SK-MEL-5 (cell line): ENCODE measurements at regions not wholly inside any gene's neighbourhood (a gene's known extent, or its start where the extent isn't known, plus 50 kb on each side); places are given as distances from the start of the nearest gene placed in this dataset.

Experiments used
- DNase-seq: peaks from one replicate; pipeline ENCODE4 v3.0.0-alpha.2; 2016; ENCODE audit warnings: low read depth, low spot score
- in situ Hi-C: cut with HindIII; loops from 2 replicates; pipeline ENCODE4 v1.10.0; 2016; ENCODE audit warnings: low sequenced_read_pairs, high pct_unique_total_duplicates, low pct_unique_long_range_greater_than_20kb

GRCh38 chr13:33487575-33488243 is 202.2 kb upstream of the STARD13 start:
- peak; percentile 84 for DNase-seq
- in situ Hi-C loops, result no loop called here

GRCh38 chr13:33489563-33489962 is 204.0 kb upstream of the STARD13 start:
- no peak for DNase-seq
- in situ Hi-C loops, result no loop called here

DNA sequence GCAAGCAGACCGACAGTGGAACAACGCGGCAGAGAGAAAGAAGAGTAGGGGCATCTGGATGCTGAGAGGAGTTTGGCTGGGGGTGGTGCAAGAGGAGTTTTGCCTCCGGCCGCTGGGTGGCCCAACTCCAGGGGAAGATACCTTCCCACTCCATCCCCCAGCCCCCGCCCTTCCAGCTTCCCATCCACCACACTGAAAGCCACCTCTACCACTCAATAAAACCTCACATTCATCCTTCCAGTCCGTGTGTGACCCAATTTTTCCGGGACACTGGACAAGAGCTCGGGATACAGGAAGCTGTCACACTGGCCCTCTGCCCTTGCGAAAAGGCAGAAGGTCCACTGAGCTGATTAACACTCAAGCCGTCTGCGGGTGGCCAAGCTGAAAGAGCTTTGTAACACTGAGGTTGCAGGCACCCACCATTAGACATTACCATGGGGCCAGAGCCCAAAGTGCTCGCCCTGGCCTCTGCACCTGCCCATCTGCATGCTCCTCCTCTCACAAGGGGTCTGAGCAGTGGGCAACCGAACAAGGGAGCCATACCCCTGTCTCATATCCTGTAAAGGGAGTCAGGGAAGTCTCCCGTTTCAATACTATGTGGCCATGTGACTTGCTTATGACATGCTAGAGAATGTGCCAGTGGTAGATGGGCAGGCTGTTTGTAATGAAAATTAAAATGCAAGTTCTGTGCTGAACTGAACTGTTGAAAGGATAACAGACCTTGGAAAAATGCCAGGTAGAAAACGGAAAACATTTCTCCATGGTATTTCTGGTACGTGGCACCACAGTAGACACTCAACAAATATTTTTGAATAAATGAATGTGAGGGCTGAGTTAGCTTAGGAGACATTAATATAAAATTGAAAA is 205.1 kb upstream of the STARD13 start:
- DNase-seq, result peak; percentile 15
- in situ Hi-C loops, result no loop called here

DNA sequence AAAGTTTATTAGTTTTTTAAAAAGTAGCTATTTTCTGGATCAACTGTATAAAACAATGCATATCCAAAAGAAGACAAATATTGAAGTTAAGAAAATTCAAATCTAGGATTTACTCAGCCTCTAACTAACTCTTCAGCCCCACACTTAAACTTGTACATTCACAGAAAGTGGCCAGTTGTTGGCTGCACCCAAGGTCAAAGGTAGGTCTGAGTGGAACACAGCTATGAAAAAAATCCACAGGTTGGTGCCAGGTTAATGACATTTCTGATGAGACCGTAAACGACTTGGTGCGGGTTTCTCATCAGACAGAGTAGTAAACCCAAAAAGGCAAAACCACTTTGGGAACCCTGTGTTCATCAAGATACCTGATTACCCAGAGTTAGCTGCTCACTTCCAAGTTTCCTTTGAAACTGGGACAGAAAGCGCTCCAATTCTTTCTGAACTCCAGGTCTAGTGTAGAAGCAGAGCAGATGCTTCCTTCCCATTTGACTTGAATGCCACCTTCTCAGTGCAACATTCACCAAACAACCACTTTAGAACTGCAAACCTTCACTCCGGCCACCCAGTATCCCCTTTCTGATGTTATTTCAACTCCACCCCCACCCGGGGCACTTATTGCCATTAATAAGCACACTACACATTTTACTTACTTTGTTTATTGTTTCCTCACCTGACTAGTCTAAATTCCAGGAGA is 208.3 kb upstream of the STARD13 start:
- in situ Hi-C loops, result no loop called here
- DNase-seq, result no peak

DNA sequence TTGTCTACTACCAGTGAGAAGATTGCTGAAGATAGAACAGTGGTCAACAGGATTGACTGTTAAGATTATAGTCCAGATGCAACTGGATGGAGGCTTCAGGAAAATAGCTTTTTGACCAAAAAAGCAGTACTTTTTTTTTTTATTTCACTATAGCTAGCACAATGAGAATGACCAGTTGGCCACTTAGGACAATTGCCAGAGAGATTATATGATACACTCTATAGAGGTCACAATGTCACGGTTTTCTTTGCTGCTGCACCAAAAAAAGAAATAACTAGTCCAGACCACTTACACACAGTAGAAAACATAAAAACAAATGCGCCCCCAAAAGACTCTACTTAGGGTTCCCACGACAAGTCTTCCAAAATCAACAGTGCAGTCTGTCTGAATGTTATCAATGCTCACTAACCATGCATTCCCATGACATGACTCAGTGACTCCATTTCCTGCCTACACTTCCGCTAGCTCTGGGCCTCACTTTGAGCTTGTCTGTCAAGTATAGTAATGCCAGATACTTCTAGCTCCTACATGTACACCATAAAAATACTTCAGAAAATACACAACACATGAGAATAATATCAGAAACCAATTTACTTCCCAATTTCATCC is 209.1 kb upstream of the STARD13 start:
- in situ Hi-C loops, result no loop called here
- DNase-seq, result no peak

- in situ Hi-C loops, result no loop called here
- DNase-seq, result no peak
Measured at GRCh38 chr13:33496336-33496735, 210.8 kb upstream of the STARD13 start.

DNA sequence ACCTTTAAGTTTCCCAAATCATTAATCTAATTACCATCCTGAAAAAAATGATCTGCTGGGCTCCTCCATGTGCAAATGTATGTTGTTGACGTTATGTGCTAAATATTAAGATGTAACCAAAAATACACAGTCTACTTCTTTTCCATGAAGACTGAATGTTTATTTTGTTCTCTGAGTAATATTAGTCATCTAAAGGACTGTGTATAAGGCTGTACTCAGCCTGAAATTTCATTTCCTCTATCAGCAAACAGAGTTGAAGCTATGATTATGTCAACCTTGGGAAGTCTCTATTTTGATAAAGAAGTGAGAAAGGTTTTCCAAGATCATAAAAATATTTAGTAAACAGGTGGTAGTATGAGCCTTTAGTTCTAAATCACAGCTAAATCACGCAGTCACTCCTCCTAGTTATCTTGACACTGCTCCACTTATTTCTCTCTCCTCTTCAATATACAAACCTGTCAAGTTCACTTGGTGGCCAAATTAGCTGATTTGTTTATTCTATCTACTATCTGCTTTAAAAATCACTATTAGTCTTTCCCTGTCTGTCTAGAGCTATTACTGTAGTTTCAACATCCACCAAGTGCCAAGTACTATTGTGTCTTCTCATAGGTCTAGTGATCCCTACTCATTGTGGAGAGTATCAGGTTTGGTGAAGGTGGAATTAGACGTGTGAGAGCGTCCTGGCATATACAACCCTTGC is 211.7 kb upstream of the STARD13 start:
- in situ Hi-C loops, result no loop called here
- DNase-seq, result no peak

- DNase-seq, result peak; percentile 37
- in situ Hi-C loops, result no loop called here
Measured at GRCh38 chr13:33508060-33508459, 222.5 kb upstream of the STARD13 start.

DNA sequence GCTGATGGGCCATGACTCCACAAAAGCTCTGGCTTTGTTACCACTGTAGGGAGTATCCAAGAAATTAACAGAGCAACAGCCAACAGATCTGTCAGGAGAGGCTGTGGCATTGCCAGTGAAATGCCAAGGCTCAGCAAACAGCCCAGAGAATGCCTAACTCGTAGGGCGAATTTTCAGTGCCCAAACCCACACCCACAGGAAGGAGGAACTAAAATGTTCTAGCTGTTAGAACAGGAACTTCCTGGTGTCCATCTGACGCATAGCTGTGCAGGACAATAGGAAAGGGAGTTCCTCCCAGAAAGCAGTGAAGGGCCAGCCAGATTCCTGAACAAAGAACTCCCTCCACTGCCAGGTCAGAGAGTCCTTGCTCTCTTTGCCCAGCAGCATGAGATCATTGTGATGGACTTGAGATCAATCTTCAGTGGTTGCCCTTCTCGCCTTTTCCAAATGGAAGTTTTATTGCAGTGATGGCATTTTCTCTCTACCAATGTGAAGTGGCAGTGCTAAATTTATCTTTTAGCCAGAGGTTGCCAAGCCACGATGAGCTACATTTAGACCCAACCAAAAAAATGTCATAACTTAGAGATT is 224.2 kb upstream of the STARD13 start:
- in situ Hi-C loops, result no loop called here
- no peak for DNase-seq

DNA sequence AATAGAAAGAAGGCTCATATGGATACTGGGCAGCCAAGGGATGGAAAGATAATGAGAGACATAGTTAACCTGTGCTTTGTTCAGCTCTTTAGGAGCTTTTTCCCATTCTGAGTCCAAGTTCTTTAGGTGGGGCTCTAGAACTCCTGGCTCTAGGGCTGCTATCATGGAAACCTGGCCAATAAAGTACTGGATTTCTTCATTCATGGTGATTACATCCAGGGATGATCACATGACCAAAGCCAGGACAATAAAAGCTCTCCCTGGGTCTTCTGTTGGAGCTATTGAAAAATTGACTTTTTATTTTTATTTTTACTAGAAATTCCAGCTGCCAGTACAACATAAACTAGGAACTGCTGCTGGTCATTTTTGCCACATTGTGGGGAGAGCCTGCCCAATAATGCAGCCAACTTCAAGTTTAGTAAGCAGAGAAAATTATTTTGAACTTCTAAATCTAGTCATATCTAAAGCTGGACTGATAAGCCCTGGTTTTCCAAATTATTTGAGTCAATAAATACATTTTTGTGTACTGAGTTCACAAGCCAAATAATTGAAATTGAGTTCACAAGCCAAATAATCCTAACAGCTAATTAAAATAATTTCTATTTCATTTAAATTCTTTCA is 224.9 kb upstream of the STARD13 start:
- DNase-seq, result no peak
- in situ Hi-C loops, result no loop called here

GRCh38 chr13:33512880-33513554 is 227.5 kb upstream of the STARD13 start:
- in situ Hi-C loops, result no loop called here
- no peak for DNase-seq

DNA sequence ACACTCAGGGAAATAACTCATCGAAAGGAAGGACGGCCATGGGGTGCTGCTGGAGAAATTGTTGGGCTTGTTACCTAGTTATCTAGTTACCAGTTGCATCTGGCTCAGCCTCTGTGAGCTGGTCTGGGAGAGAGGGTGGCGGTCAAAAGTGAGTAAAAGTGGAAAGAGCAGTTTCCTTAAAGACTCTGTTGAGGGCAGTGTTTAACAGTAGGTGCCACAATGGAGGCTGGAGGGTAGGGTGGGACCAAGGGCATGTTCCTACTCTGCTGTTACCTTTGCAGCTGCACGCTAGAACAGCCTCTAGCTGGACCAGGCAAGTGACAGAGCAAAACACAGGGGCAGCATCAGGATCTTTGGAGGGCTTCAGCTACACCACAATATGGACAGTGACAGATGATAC is 228.8 kb upstream of the STARD13 start:
- in situ Hi-C loops, result no loop called here
- peak; percentile 16 for DNase-seq

- in situ Hi-C loops, result no loop called here
- DNase-seq, result no peak
Measured at GRCh38 chr13:33515146-33515545, 229.6 kb upstream of the STARD13 start.

DNA sequence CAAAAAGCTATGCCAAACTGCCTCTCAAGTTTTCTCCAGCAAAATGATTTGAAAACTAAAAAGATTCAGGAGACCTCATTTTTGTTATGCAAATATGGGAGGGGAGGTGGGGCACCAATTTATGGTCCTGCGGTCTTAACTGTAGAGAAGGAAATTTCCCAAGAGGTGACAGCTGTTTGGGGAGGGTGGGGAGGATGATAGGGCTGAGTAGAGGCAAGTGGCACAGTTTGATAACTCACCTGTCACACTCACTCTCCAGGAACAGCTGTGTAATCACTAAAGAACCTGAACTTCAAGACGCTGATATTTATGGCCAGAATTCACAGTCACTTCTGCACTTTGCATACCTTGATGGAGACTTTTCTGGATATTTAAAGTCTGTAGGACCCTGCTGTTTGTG is 232.9 kb upstream of the STARD13 start:
- no peak for DNase-seq
- in situ Hi-C loops, result no loop called here

DNA sequence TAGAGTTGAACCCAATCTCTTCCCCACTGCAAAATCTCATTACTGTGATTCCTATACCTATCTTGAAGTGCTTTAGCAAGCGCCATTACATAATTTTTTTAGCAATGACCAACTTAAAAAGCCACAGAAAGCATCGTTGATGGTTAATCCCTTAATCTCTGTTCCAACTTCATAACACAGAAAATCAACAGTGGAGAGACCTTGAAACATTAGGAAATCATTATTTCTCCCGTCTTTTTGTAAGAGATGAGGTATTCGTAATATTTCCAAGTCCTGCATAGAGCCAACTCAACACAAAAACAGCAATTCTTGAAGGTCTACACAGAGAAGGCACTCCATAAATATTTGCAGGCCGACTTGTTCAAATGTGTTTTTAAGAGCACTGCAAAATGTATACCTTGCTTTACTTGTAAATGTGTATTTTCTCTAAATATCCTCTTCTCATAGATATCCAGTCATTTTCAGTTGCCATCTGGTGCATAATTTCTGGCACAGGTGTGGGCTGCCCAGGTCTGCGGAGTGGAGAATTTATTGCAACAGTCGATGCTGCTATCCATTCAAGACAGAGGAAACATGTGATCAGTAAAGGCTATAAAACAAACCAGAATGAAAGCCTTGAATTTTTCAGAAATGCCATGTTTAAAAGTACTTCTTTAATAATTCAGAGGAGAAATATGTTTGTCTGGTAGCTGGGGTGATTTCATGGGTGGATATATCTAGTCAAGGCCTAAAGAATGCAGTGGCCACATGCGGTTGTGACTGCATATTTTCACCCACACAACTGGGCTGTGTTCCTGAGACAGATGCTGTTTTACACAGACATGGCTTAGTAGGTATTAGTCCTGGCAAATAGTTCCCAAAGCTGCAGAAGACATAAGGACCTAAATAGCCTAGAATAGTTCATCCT is 234.3 kb upstream of the STARD13 start:
- no peak for DNase-seq
- in situ Hi-C loops, result no loop called here

- in situ Hi-C loops, result no loop called here
- DNase-seq, result no peak
Measured at GRCh38 chr13:33520468-33520839, 234.9 kb upstream of the STARD13 start.
